Endothelial cell of umbilical vein (primary cell): ENCODE measurements at regions not wholly inside any gene's neighbourhood (a gene's known extent, or its start where the extent isn't known, plus 50 kb on each side); places are given as distances from the start of the nearest gene placed in this dataset.

Experiments used
- BruUV-seq: library from RNA; stranded (reverse); fragments of 400-500 nt; replicated peaks from 2 replicates; lab custom pipeline; 2021; lab: Mats Ljungman, UMichigan
- CTCF ChIA-PET: fragments of 300-600, 350-600 bp; sonication (Branson Sonifier 250); formaldehyde crosslinking; loops from one replicate; lab custom pipeline; 2021; ENCODE audit warnings: antibody characterized with exemption, inconsistent platforms; lab: Charles Lee
- POLR2A ChIA-PET: fragments of 300-600, 350-600 bp; sonication (Branson Sonifier 250); formaldehyde crosslinking; loops from one replicate; lab custom pipeline; 2021; ENCODE audit warnings: antibody characterized with exemption, inconsistent platforms; lab: Charles Lee
- DNase-seq: peaks from one replicate; pipeline ENCODE4 v3.0.0-alpha.2; 2011; ENCODE audit warnings: low read depth, low spot score
- FAIRE-seq: peaks from 2 replicates; lab custom pipeline; 2011; peaks lifted over from hg19 to GRCh38; lab: Jason Lieb, UNC
- H2AFZ ChIP-seq: 2 replicates; pipeline ENCODE4 v1.6.0; 2012; ENCODE audit warnings: low read depth, low read length, control low read depth, inconsistent platforms
- H3K27ac ChIP-seq: 2 replicates; pipeline ENCODE4 v1.5.1; 2011; ENCODE audit warnings: low read depth, mild to moderate bottlenecking, control low read depth, low read length, moderate library complexity; ENCODE audit not compliant: insufficient read depth
- H3K27me3 ChIP-seq, 2 experiments: 2 replicates each; pipeline versions ENCODE4 v1.6.0 to v1.6.1; 2011; ENCODE audit warnings: low read length in 2 of 2, mixed read lengths in 1 of 2; ENCODE audit not compliant: control insufficient read depth in 2 of 2, insufficient read depth in 2 of 2
- H3K36me3 ChIP-seq, 2 experiments: 2 replicates in 1 of 2; 3 replicates in 1 of 2; pipeline ENCODE4 v1.5.1; 2011; ENCODE audit warnings: low read length in 2 of 2, mild to moderate bottlenecking in 1 of 2, moderate library complexity in 1 of 2; ENCODE audit not compliant: control insufficient read depth in 2 of 2, insufficient read depth in 2 of 2; ENCODE audit errors: extremely low read depth in 1 of 2
- H3K4me1 ChIP-seq: 3 replicates; pipeline ENCODE4 v1.5.1; 2011; ENCODE audit warnings: mild to moderate bottlenecking, low read length; ENCODE audit not compliant: control insufficient read depth, insufficient read depth; ENCODE audit errors: extremely low read depth
- H3K4me2 ChIP-seq: 2 replicates; pipeline ENCODE4 v1.6.1; 2011; ENCODE audit warnings: low read length, control low read depth, mixed read lengths; ENCODE audit not compliant: insufficient read depth
- H3K4me3 ChIP-seq, 3 experiments: fragments of 200-600 bp in 1 of 3; sonication (generic), shearing (Covaris generic) in 1 of 3; replicated peaks in 1 of 3; 2 replicates each; pipeline ENCODE4 v1.5.1; 2011 to 2016; ENCODE audit warnings: control low read depth in 3 of 3, low read length in 3 of 3, mild to moderate bottlenecking in 2 of 3, inconsistent platforms in 1 of 3, low read depth in 1 of 3, moderate library complexity in 1 of 3; ENCODE audit not compliant: insufficient read depth in 1 of 3
- H3K79me2 ChIP-seq: 2 replicates; pipeline ENCODE4 v1.6.0; 2012; ENCODE audit warnings: low read length, inconsistent platforms; ENCODE audit not compliant: control insufficient read depth, insufficient read depth
- H3K9ac ChIP-seq: replicated peaks from 2 replicates; pipeline ENCODE3; 2011; ENCODE audit warnings: low read length, control low read depth; ENCODE audit not compliant: insufficient read depth; ENCODE audit errors: extremely low read depth
- H3K9me1 ChIP-seq: replicated peaks from 3 replicates; pipeline ENCODE4 v1.6.0; 2011; ENCODE audit warnings: mild to moderate bottlenecking, low read length; ENCODE audit not compliant: control insufficient read depth, insufficient read depth; ENCODE audit errors: extremely low read depth
- H3K9me3 ChIP-seq: replicated peaks from 2 replicates; pipeline ENCODE4 v1.5.1; 2012; ENCODE audit warnings: low read length, inconsistent platforms; ENCODE audit not compliant: control insufficient read depth, insufficient read depth
- H4K20me1 ChIP-seq: replicated peaks from 2 replicates; pipeline ENCODE3; 2011; ENCODE audit warnings: mild to moderate bottlenecking, low read length; ENCODE audit not compliant: control insufficient read depth, insufficient read depth; ENCODE audit errors: extremely low read depth
- CTCF ChIP-seq, 2 donors: IDR thresholded peaks; 1 replicate in 1 of 2; 2 replicates in 1 of 2; pipeline ENCODE4 v1.5.1; 2011; ENCODE audit warnings: low read length in 2 of 2, mild to moderate bottlenecking in 2 of 2, moderate library complexity in 2 of 2, control low read depth in 1 of 2, inconsistent platforms in 1 of 2, low read depth in 1 of 2; ENCODE audit not compliant: insufficient read depth in 1 of 2; ENCODE audit errors: extremely low read depth in 1 of 2
- EZH2 ChIP-seq: IDR thresholded peaks from 2 replicates; pipeline ENCODE4 v1.6.1; 2012; ENCODE audit warnings: borderline replicate concordance, low read depth, mild to moderate bottlenecking, moderate library complexity, low read length, inconsistent platforms; ENCODE audit not compliant: severe bottlenecking
- FOS ChIP-seq: IDR thresholded peaks from 2 replicates; pipeline ENCODE4 v1.6.1; 2011; ENCODE audit warnings: mild to moderate bottlenecking, low read length, moderate library complexity, borderline replicate concordance; ENCODE audit not compliant: insufficient read depth
- GATA2 ChIP-seq: IDR thresholded peaks from 2 replicates; pipeline ENCODE4 v1.7.0; 2011; ENCODE audit warnings: low read depth, mild to moderate bottlenecking, moderate library complexity, mixed read lengths, low read length; ENCODE audit not compliant: insufficient read length, insufficient read depth
- JUN ChIP-seq: IDR thresholded peaks from 2 replicates; pipeline ENCODE4 v1.6.1; 2011; ENCODE audit warnings: borderline replicate concordance, low read depth; ENCODE audit not compliant: insufficient read length, insufficient read depth
- MAX ChIP-seq: IDR thresholded peaks from 2 replicates; pipeline ENCODE4 v1.6.1; 2011; ENCODE audit not compliant: insufficient read depth, insufficient read length
- MYC ChIP-seq: IDR thresholded peaks from one replicate; pipeline ENCODE4 v1.6.1; 2011; ENCODE audit warnings: mild to moderate bottlenecking, low read depth, low read length
- POLR2A ChIP-seq: IDR thresholded peaks from 2 replicates; pipeline ENCODE4 v1.6.1; 2012; ENCODE audit warnings: low read depth, mild to moderate bottlenecking, control low read depth, low read length
- POLR2AphosphoS5 ChIP-seq: IDR thresholded peaks from 2 replicates; pipeline ENCODE4 v1.6.1; 2012; ENCODE audit warnings: low read depth, mild to moderate bottlenecking, control low read depth, low read length, moderate library complexity; ENCODE audit not compliant: insufficient read depth
- dilution Hi-C: fragments of 300-500 bp; cut with MboI; formaldehyde crosslinking; loops from one replicate; pipeline ENCODE4 v1.15.0; 2019; ENCODE audit warnings: low sequenced_read_pairs; ENCODE audit not compliant: extremely low pct_ligation_motif_present
- intact Hi-C: fragments of 100-400 bp; cut with micrococcal nuclease; formaldehyde crosslinking; loops from one replicate; pipeline ENCODE4 v1.10.0; 2022

- Histone ChIP-seq H3K9ac (no peak overlapping the region), H3K9me3 (peaks cover 2% of the 10 kb centered on the region), H3K4me1 (no peaks in the 10 kb centered on the region), H4K20me1 (no peaks in the 10 kb centered on the region), H2AFZ (no peak overlapping the region), H3K79me2 (no peaks in the 10 kb centered on the region), H3K9me1 (peaks cover 2% of the 10 kb centered on the region), H3K27ac (no peak overlapping the region), H3K4me3 (no peak overlapping the region), H3K36me3 (no peaks in the 10 kb centered on the region), H3K27me3 (no peaks in the 10 kb centered on the region), H3K4me2 (no peak overlapping the region)
- dilution Hi-C loops (no loop called here), intact Hi-C loops (no loop called here)
- POLR2A ChIA-PET: no interaction called here
- DNase-seq (no peak), FAIRE-seq (no peak)
- CTCF ChIA-PET: no interaction called here
- TF ChIP-seq MYC (no peak), EZH2 (no peak), MAX (no peak), JUN (no peak), POLR2AphosphoS5 (no peak), POLR2A (no peak), CTCF (IDR thresholded peaks at IDR 0.05; ENCODE audit: extremely low read depth in 1 of 2, insufficient read depth in 1 of 2, low read depth in 1 of 2, low read length in 2 of 2) (no peak), GATA2 (no peak), FOS (no peak)
- BruUV-seq: no TSS peak
These were observed 382.1 kb upstream of the CDH18 start for GRCh38 chr5:20370061-20370460.
